SK-N-SH (cell line): ENCODE measurements at regions not wholly inside any gene's neighbourhood (a gene's known extent, or its start where the extent isn't known, plus 50 kb on each side); places are given as distances from the start of the nearest gene placed in this dataset.

Experiments
- CTCF ChIA-PET: fragments of 300-600, 350-600 bp; formaldehyde crosslinking; extraction: SDS; loops from one replicate; lab custom pipeline; 2021; lab: Yijun Ruan, JAX
- POLR2A ChIA-PET: fragments of 350-600 bp; sonication (Branson Sonifier 250); formaldehyde crosslinking; extraction: SDS; loops from one replicate; lab custom pipeline; 2020; ENCODE audit warnings: antibody characterized with exemption, inconsistent platforms; lab: Yijun Ruan, JAX
- DNase-seq: peaks from one replicate; pipeline ENCODE4 v3.0.0; 2012
- H2AFZ ChIP-seq: fragments of 200-600 bp; sonication (generic); 2 replicates; pipeline ENCODE4 v1.8.1; 2016; ENCODE audit warnings: antibody characterized with exemption, mild to moderate bottlenecking, low read depth
- H3F3A ChIP-seq: fragments of 200-600 bp; sonication (generic); replicated peaks from 2 replicates; pipeline ENCODE3; 2016; ENCODE audit warnings: antibody characterized with exemption, mild to moderate bottlenecking; ENCODE audit not compliant: insufficient read depth
- H3K27ac ChIP-seq, 2 experiments: fragments of 200-500 bp in 1 of 2; fragments of 200-600 bp in 1 of 2; sonication (Bioruptor generic) in 1 of 2; sonication (generic), shearing (Covaris generic) in 1 of 2; 2 replicates each; pipeline versions ENCODE4 v1.5.1 to v1.6.1; 2014 to 2016; ENCODE audit warnings: low read depth in 2 of 2, inconsistent platforms in 1 of 2, low read length in 1 of 2, mild to moderate bottlenecking in 1 of 2, mixed read lengths in 1 of 2
- H3K27me3 ChIP-seq: fragments of 200-600 bp; sonication (generic), shearing (Covaris generic); 2 replicates; pipeline ENCODE4 v1.6.1; 2016; ENCODE audit warnings: mixed run types; ENCODE audit not compliant: insufficient read depth
- H3K36me3 ChIP-seq, 2 experiments: fragments of 200-500 bp in 1 of 2; fragments of 200-600 bp in 1 of 2; sonication (Bioruptor generic) in 1 of 2; sonication (generic) in 1 of 2; replicated peaks in 1 of 2; 2 replicates each; pipeline versions ENCODE3 to v1.5.1; 2014 to 2016; ENCODE audit warnings: low read length in 1 of 2, mild to moderate bottlenecking in 1 of 2; ENCODE audit not compliant: insufficient read depth in 2 of 2, control insufficient read depth in 1 of 2
- H3K4me1 ChIP-seq, 2 experiments: fragments of 200-500 bp in 1 of 2; fragments of 200-600 bp in 1 of 2; sonication (Bioruptor generic) in 1 of 2; sonication (generic), shearing (Covaris generic) in 1 of 2; 2 replicates each; pipeline versions ENCODE4 v1.5.1 to v1.6.1; 2014 to 2016; ENCODE audit warnings: low read depth in 1 of 2, low read length in 1 of 2, mixed run types in 1 of 2; ENCODE audit not compliant: insufficient read depth in 2 of 2, control insufficient read depth in 1 of 2
- H3K4me2 ChIP-seq: fragments of 200-600 bp; sonication (generic), shearing (Covaris generic); 2 replicates; pipeline ENCODE4 v1.6.1; 2017; ENCODE audit warnings: mixed run types
- H3K4me3 ChIP-seq, 2 experiments: fragments of 200-500 bp in 1 of 2; fragments of 200-600 bp in 1 of 2; sonication (Bioruptor generic) in 1 of 2; sonication (generic), shearing (Covaris generic) in 1 of 2; 2 replicates each; pipeline versions ENCODE4 v1.5.1 to v1.8.1; 2014 to 2016; ENCODE audit warnings: low read depth in 2 of 2, inconsistent platforms in 1 of 2, low read length in 1 of 2, mild to moderate bottlenecking in 1 of 2, mixed read lengths in 1 of 2, moderate library complexity in 1 of 2
- H3K79me2 ChIP-seq: fragments of 200-600 bp; sonication (generic); 2 replicates; pipeline ENCODE4 v1.8.1; 2017; ENCODE audit warnings: mild to moderate bottlenecking; ENCODE audit not compliant: insufficient read depth
- H3K9ac ChIP-seq: fragments of 200-600 bp; sonication (generic); 2 replicates; pipeline ENCODE4 v1.6.1; 2017; ENCODE audit warnings: mixed run types
- H3K9me2 ChIP-seq: fragments of 200-600 bp; sonication (generic); 2 replicates; pipeline ENCODE4 v1.6.1; 2017; ENCODE audit warnings: mixed run types
- H3K9me3 ChIP-seq: fragments of 200-600 bp; sonication (generic); 2 replicates; pipeline ENCODE4 v1.6.1; 2017; ENCODE audit warnings: mixed run types, mild to moderate bottlenecking, moderate library complexity
- H4K20me1 ChIP-seq: fragments of 200-600 bp; sonication (generic); 2 replicates; pipeline ENCODE4 v1.6.1; 2017; ENCODE audit warnings: mild to moderate bottlenecking, mixed run types; ENCODE audit not compliant: insufficient read depth
- CHD2 ChIP-seq: fragments of 150-350 bp; IDR thresholded peaks from 2 replicates; pipeline ENCODE4 v1.6.1; 2018; ENCODE audit warnings: low read length; ENCODE audit not compliant: partially characterized antibody
- CTCF ChIP-seq: fragments of 200-600 bp; sonication (generic); IDR thresholded peaks from 2 replicates; pipeline ENCODE4 v1.6.1; 2017; ENCODE audit warnings: antibody characterized with exemption, mild to moderate bottlenecking, moderate library complexity
- EP300 ChIP-seq, 2 experiments: IDR thresholded peaks; 2 replicates each; pipeline versions ENCODE4 v1.4.0 to v1.6.1; 2012; ENCODE audit warnings: borderline replicate concordance in 1 of 2, low read depth in 1 of 2, low read length in 1 of 2
- EZH2phosphoT487 ChIP-seq: fragments of 200-600 bp; sonication (generic); IDR thresholded peaks from 2 replicates; pipeline ENCODE4 v1.6.1; 2017; ENCODE audit warnings: low read depth, mixed run types, mild to moderate bottlenecking, antibody characterized with exemption, moderate library complexity, borderline replicate concordance
- GATA2 ChIP-seq: sonication (generic); formaldehyde crosslinking; IDR thresholded peaks from 2 replicates; pipeline ENCODE4 v1.5.0; 2020; ENCODE audit warnings: mild to moderate bottlenecking, missing genetic modification reagents
- JUND ChIP-seq: IDR thresholded peaks from 2 replicates; pipeline ENCODE4 v1.4.0; 2012
- MEF2A ChIP-seq: IDR thresholded peaks from 2 replicates; pipeline ENCODE4 v1.4.0; 2012; ENCODE audit warnings: low read depth, borderline replicate concordance
- MXI1 ChIP-seq: IDR thresholded peaks from 2 replicates; pipeline ENCODE4 v1.6.1; 2012; ENCODE audit warnings: mild to moderate bottlenecking, low read depth, low read length, improper control_type of control experiment
- POLR2AphosphoS5 ChIP-seq: IDR thresholded peaks from 2 replicates; pipeline ENCODE4 v1.6.1; 2012; ENCODE audit warnings: low read depth, low read length
- RAD21 ChIP-seq: IDR thresholded peaks from 2 replicates; pipeline ENCODE4 v1.6.1; 2012; ENCODE audit warnings: mild to moderate bottlenecking, low read length
- RCOR1 ChIP-seq: fragments of 150-350 bp; IDR thresholded peaks from 2 replicates; pipeline ENCODE4 v1.6.1; 2017; ENCODE audit warnings: antibody characterized with exemption, low read length
- SMC3 ChIP-seq: IDR thresholded peaks from 2 replicates; pipeline ENCODE4 v1.6.1; 2012; ENCODE audit warnings: low read depth, low read length, improper control_type of control experiment
- TAF1 ChIP-seq: IDR thresholded peaks from 2 replicates; pipeline ENCODE4 v1.6.1; 2012; ENCODE audit warnings: low read depth, mild to moderate bottlenecking, low read length, moderate library complexity, borderline replicate concordance
- TEAD4 ChIP-seq: IDR thresholded peaks from 2 replicates; pipeline ENCODE4 v1.4.0; 2012; ENCODE audit warnings: mild to moderate bottlenecking, borderline replicate concordance; ENCODE audit not compliant: insufficient read depth
- YY1 ChIP-seq: IDR thresholded peaks from 2 replicates; pipeline ENCODE4 v1.4.0; 2012; ENCODE audit warnings: low read depth, mild to moderate bottlenecking
- whole genome bisulfite sequencing: methylation state at CpG from one replicate; pipeline ENCODE4 v1.1.6; 2017; ENCODE audit warnings: low lambda C conversion rate; 5-methylcytosine and 5-hydroxymethylcytosine counted together
- TF ChIP-seq, protein P1 (sequence below): fragments of 150-350 bp; IDR thresholded peaks from 2 replicates; pipeline ENCODE4 v1.6.1; 2016; ENCODE audit warnings: mild to moderate bottlenecking, low read depth, low read length
- TF ChIP-seq, protein P2 (sequence below): IDR thresholded peaks from 2 replicates; pipeline ENCODE4 v1.4.0; 2012; ENCODE audit warnings: low read depth
- TF ChIP-seq, protein P3 (sequence below): IDR thresholded peaks from 2 replicates; pipeline ENCODE4; 2012

DNA sequence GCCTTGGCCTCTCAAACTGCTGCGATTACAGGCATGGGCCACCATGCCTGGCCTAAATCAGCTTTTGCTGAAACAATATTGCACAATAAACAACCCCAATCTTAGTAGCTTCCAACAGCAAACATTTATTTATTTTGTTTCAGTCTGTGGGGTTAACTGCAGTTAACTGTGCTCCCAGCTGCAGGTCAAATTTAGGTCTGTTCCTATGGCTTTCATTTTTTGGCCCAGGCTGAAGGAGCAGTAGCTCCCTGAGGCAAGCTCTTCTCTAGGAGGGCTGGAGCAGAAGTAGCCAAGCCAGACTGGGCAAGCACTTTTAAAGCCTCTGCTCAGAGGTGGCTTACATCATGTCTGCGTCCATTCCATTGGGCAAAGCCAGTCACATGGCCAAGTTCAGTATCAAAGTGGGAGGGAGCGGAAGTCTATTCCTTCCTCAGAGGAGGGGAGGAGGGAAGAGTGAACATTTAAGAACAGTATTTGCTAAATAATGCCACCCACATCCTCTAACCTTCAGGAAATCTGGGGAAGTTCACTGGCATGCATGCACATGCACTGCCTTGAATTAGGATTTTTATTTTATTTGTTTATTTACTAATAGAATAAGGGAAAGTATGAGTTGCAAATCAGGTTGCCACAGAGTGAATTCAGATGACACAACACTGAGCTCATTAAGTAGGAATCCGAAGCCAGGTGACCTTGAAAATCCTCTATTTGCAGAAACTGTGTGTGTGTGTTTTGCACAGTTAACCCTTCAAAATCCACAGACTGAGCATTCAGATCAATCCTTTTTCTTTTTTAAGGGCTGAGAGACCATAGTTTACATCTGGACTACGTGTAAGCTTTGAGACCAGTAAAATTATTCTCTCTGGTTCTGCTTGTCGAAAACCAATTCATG, 122.0 kb upstream of the SEL1L start:
- H3F3A ChIP-seq, result no peaks in the 10 kb centered on the region
- DNase-seq, result no peak
- no peaks in the 10 kb centered on the region for H3K36me3 ChIP-seq
- no peaks in the 10 kb centered on the region for H3K9me2 ChIP-seq
- TF ChIP-seq EZH2phosphoT487, result no peak
- no peak for TF ChIP-seq TEAD4
- TF ChIP-seq, protein P1, sequence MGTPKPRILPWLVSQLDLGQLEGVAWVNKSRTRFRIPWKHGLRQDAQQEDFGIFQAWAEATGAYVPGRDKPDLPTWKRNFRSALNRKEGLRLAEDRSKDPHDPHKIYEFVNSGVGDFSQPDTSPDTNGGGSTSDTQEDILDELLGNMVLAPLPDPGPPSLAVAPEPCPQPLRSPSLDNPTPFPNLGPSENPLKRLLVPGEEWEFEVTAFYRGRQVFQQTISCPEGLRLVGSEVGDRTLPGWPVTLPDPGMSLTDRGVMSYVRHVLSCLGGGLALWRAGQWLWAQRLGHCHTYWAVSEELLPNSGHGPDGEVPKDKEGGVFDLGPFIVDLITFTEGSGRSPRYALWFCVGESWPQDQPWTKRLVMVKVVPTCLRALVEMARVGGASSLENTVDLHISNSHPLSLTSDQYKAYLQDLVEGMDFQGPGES, result no peak
- no peak for TF ChIP-seq POLR2AphosphoS5
- TF ChIP-seq SMC3, result no peak
- TF ChIP-seq TAF1, result no peak
- TF ChIP-seq YY1, result no peak
- TF ChIP-seq, protein P2, sequence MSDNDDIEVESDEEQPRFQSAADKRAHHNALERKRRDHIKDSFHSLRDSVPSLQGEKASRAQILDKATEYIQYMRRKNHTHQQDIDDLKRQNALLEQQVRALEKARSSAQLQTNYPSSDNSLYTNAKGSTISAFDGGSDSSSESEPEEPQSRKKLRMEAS, result no peak
- TF ChIP-seq EP300 (IDR thresholded peaks at IDR 0.05; ENCODE audit: borderline replicate concordance in 1 of 2, low read depth in 1 of 2, low read length in 1 of 2), result no peak
- TF ChIP-seq GATA2 (CRISPR knock-in tag), result no peak
- TF ChIP-seq JUND, result no peak
- no peak for TF ChIP-seq RAD21
- TF ChIP-seq RCOR1, result no peak
- no peak for TF ChIP-seq CHD2
- no peak for TF ChIP-seq MXI1
- TF ChIP-seq, protein P3, sequence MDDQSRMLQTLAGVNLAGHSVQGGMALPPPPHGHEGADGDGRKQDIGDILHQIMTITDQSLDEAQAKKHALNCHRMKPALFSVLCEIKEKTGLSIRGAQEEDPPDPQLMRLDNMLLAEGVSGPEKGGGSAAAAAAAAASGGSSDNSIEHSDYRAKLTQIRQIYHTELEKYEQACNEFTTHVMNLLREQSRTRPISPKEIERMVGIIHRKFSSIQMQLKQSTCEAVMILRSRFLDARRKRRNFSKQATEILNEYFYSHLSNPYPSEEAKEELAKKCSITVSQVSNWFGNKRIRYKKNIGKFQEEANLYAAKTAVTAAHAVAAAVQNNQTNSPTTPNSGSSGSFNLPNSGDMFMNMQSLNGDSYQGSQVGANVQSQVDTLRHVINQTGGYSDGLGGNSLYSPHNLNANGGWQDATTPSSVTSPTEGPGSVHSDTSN, result no peak
- TF ChIP-seq CTCF, result no peak
- TF ChIP-seq MEF2A, result no peak
- TF ChIP-seq, all 33 proteins: peak for 0
- H3K4me2 ChIP-seq, result no peak overlapping the region
- H3K9ac ChIP-seq, result no peak overlapping the region
- H3K4me1 ChIP-seq, result no peaks in the 10 kb centered on the region
- no peak overlapping the region for H3K27ac ChIP-seq
- POLR2A ChIA-PET, result no interaction called here
- CTCF ChIA-PET, result no interaction called here
- H3K27me3 ChIP-seq, result no peaks in the 10 kb centered on the region
- H3K79me2 ChIP-seq, result no peaks in the 10 kb centered on the region
- H3K4me3 ChIP-seq, result no peak overlapping the region
- H2AFZ ChIP-seq, result no peak overlapping the region
- 8% methylated on average over 6 of the region's 6 CpGs for WGBS
- H3K9me3 ChIP-seq, result no peaks in the 10 kb centered on the region
- H4K20me1 ChIP-seq, result no peaks in the 10 kb centered on the region
